GM12892 (cell line): ENCODE measurements at regions not wholly inside any gene's neighbourhood (a gene's known extent, or its start where the extent isn't known, plus 50 kb on each side); places are given as distances from the start of the nearest gene placed in this dataset.

Source experiments
- POLR2A ChIP-seq: IDR thresholded peaks from 2 replicates; pipeline ENCODE4 v1.6.1; 2011; ENCODE audit warnings: low read depth, low read length, control low read depth
- POLR2AphosphoS5 ChIP-seq: IDR thresholded peaks from 2 replicates; pipeline ENCODE4 v1.6.1; 2011; ENCODE audit warnings: low read depth, low read length, control low read depth
- TAF1 ChIP-seq: IDR thresholded peaks from 2 replicates; pipeline ENCODE4 v1.6.1; 2011; ENCODE audit warnings: low read depth, mild to moderate bottlenecking, control low read depth, low read length, borderline replicate concordance

DNA sequence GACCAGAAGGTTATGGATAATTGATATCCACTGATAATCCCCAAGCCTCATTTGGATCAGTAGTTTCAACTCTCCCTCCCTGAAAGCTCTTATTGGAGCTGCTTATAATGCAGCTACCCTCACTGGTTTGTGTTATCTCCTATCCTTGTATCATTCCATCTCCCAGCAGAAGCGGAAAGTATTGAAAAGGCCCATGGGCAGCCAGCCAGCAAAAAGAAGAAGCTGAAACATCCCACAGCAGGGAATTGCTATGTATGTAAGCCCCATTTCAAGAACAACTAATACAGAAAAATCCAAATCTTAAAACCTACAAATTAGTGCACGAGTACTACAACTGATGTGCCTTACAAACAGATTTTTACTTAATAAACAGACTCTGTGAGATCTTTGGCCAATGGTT, 269.0 kb upstream of the ECI2 start:
- TF ChIP-seq POLR2AphosphoS5 (no peak), POLR2A (no peak), TAF1 (no peak)
